Cardiac muscle cell (in vitro differentiated cells and primary cell): ENCODE measurements at regions not wholly inside any gene's neighbourhood (a gene's known extent, or its start where the extent isn't known, plus 50 kb on each side); places are given as distances from the start of the nearest gene placed in this dataset.

Experiments
- DNase-seq, 2 donors: peaks; one replicate each; pipeline versions ENCODE4 v3.0.0 to v3.0.0-alpha.2; 2010 to 2017; ENCODE audit warnings: low read depth in 1 of 2, low spot score in 1 of 2
- H3K27ac ChIP-seq: fragments of 200-600 bp; sonication (generic); 2 replicates; pipeline ENCODE4 v1.5.1; 2016
- H3K27me3 ChIP-seq: fragments of 200-600 bp; sonication (generic); 2 replicates; pipeline ENCODE4 v1.6.0; 2016; ENCODE audit warnings: control low read depth
- H3K36me3 ChIP-seq: fragments of 200-600 bp; sonication (generic); 2 replicates; pipeline ENCODE4 v1.5.1; 2016; ENCODE audit warnings: control low read depth
- H3K4me1 ChIP-seq: fragments of 200-600 bp; sonication (generic); 2 replicates; pipeline ENCODE4 v1.8.1; 2017; ENCODE audit warnings: low read depth, mild to moderate bottlenecking, mixed run types
- H3K4me3 ChIP-seq: fragments of 200-600 bp; sonication (generic); 2 replicates; pipeline ENCODE4 v1.5.1; 2016; ENCODE audit warnings: mild to moderate bottlenecking
- H3K9me3 ChIP-seq: fragments of 200-600 bp; sonication (generic); 2 replicates; pipeline ENCODE4 v1.5.1; 2017; ENCODE audit warnings: low read depth, mild to moderate bottlenecking, control low read depth
- CTCF ChIP-seq: IDR thresholded peaks from 2 replicates; pipeline ENCODE4 v1.5.1; 2012; ENCODE audit warnings: low read depth, mild to moderate bottlenecking, low read length

GRCh38 chr5:159730285-159730684 is 186.0 kb upstream of the ADRA1B start:
- H3K4me1 ChIP-seq = no peaks in the 10 kb centered on the region
- no peak for TF ChIP-seq CTCF

GRCh38 chr5:159732220-159732619 is 184.1 kb upstream of the ADRA1B start:
- Histone ChIP-seq H3K4me3 (no peak overlapping the region), H3K4me1 (no peaks in the 10 kb centered on the region), H3K9me3 (no peaks in the 10 kb centered on the region), H3K27ac (no peak overlapping the region), H3K36me3 (no peaks in the 10 kb centered on the region), H3K27me3 (no peaks in the 10 kb centered on the region)
- no peak for DNase-seq
- TF ChIP-seq CTCF = no peak

More at GRCh38 chr5:159730285-159730684, 186.0 kb upstream of the ADRA1B start:
- H3K9me3 ChIP-seq = no peaks in the 10 kb centered on the region
- H3K4me3 ChIP-seq = no peak overlapping the region
- no peaks in the 10 kb centered on the region for H3K27me3 ChIP-seq
- no peak for DNase-seq
- H3K36me3 ChIP-seq = no peaks in the 10 kb centered on the region
- no peak overlapping the region for H3K27ac ChIP-seq

- Histone ChIP-seq H3K27me3 (no peaks in the 10 kb centered on the region), H3K36me3 (no peaks in the 10 kb centered on the region), H3K9me3 (no peaks in the 10 kb centered on the region), H3K4me1 (no peaks in the 10 kb centered on the region), H3K27ac (no peak overlapping the region), H3K4me3 (no peak overlapping the region)
- no peak for TF ChIP-seq CTCF
- DNase-seq = no peak
These were observed 181.9 kb upstream of the ADRA1B start for GRCh38 chr5:159734366-159734765.

- TF ChIP-seq CTCF = no peak
- no peak overlapping the region for H3K4me3 ChIP-seq
These were observed 181.2 kb upstream of the ADRA1B start for GRCh38 chr5:159735036-159735435.

GRCh38 chr5:159735749-159736660 is 180.3 kb upstream of the ADRA1B start:
- no peaks in the 10 kb centered on the region for H3K27me3 ChIP-seq
- no peak for TF ChIP-seq CTCF
- no peaks in the 10 kb centered on the region for H3K36me3 ChIP-seq
- no peak overlapping the region for H3K4me3 ChIP-seq
- no peaks in the 10 kb centered on the region for H3K4me1 ChIP-seq
- H3K9me3 ChIP-seq = no peaks in the 10 kb centered on the region
- no peak overlapping the region for H3K27ac ChIP-seq
- DNase-seq = no peak

More at GRCh38 chr5:159735036-159735435, 181.2 kb upstream of the ADRA1B start:
- Histone ChIP-seq H3K27ac (no peak overlapping the region), H3K4me1 (no peaks in the 10 kb centered on the region), H3K27me3 (no peaks in the 10 kb centered on the region), H3K36me3 (no peaks in the 10 kb centered on the region), H3K9me3 (no peaks in the 10 kb centered on the region)
- no peak for DNase-seq
